K562 (cell line): ENCODE measurements at regions not wholly inside any gene's neighbourhood (a gene's known extent, or its start where the extent isn't known, plus 50 kb on each side); places are given as distances from the start of the nearest gene placed in this dataset.

Source experiments
- KDM1A ChIP-seq, 2 experiments: fragments of 450-650 bp; IDR thresholded peaks; 2 replicates each; pipeline ENCODE4 v1.6.1; 2016; ENCODE audit warnings: mild to moderate bottlenecking in 2 of 2
- MEIS2 ChIP-seq: fragments of 450-650 bp; IDR thresholded peaks from 2 replicates; pipeline ENCODE4 v1.6.1; 2014; ENCODE audit warnings: mild to moderate bottlenecking; ENCODE audit not compliant: partially characterized antibody
- NELFE ChIP-seq: IDR thresholded peaks from 2 replicates; pipeline ENCODE4 v1.6.1; 2011; ENCODE audit warnings: mild to moderate bottlenecking; ENCODE audit not compliant: insufficient read depth, insufficient read length
- POLR2H ChIP-seq: IDR thresholded peaks from 2 replicates; pipeline ENCODE4 v1.6.1; 2016; ENCODE audit warnings: missing genetic modification characterization, low read depth, mild to moderate bottlenecking, control low read depth, missing compliant biosample characterization, moderate library complexity
- SIN3A ChIP-seq, 2 experiments: fragments of 150-350 bp in 1 of 2; IDR thresholded peaks; 2 replicates each; pipeline ENCODE4 v1.6.1; 2011 to 2016; ENCODE audit warnings: borderline replicate concordance in 2 of 2, low read depth in 2 of 2, low read length in 2 of 2, mild to moderate bottlenecking in 2 of 2, moderate library complexity in 2 of 2; ENCODE audit not compliant: control insufficient read depth in 1 of 2
- TF ChIP-seq, protein P1 (sequence below): sonication (generic); formaldehyde crosslinking; IDR thresholded peaks from 2 replicates; pipeline ENCODE4 v1.8.1; 2023; ENCODE audit warnings: missing genetic modification reagents, mild to moderate bottlenecking, borderline replicate concordance
- TF ChIP-seq, protein P2 (sequence below), 3 experiments: IDR thresholded peaks in 2 of 3; conservative IDR thresholded peaks in 1 of 3; 2 replicates each; pipeline ENCODE4 v1.5.1; 2011 to 2012; ENCODE audit warnings: low read length in 3 of 3, mild to moderate bottlenecking in 3 of 3, control low read depth in 2 of 3, improper control_type of control experiment in 1 of 3, inconsistent platforms in 1 of 3, low read depth in 1 of 3, mixed read lengths in 1 of 3, moderate library complexity in 1 of 3; ENCODE audit not compliant: insufficient read depth in 2 of 3

DNA sequence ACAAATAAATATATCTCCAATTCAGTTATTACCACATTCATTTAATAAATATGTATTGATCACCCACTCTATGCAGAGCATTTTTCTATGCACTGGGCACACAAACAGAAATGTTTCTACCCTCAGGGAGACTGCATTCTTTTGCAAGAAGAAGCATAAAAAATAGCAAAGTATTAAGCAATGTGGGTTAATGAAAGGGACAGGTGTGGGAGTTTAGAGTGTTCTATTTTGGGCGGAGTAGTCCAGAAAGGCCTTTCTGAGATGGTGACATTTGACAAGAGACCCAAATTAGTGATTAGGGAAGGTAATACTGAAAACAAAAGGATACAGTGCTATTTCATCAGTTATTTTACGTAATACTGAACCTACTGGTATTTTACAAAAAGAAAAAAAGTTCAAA lies 394.3 kb upstream of the CHST9 start:
- no peak for TF ChIP-seq NELFE
- TF ChIP-seq SIN3A (IDR thresholded peaks at IDR 0.05; ENCODE audit: borderline replicate concordance in 2 of 2, control insufficient read depth in 1 of 2, low read depth in 2 of 2, low read length in 2 of 2): no peak
- no peak for TF ChIP-seq POLR2H (tag)
- TF ChIP-seq, protein P1, sequence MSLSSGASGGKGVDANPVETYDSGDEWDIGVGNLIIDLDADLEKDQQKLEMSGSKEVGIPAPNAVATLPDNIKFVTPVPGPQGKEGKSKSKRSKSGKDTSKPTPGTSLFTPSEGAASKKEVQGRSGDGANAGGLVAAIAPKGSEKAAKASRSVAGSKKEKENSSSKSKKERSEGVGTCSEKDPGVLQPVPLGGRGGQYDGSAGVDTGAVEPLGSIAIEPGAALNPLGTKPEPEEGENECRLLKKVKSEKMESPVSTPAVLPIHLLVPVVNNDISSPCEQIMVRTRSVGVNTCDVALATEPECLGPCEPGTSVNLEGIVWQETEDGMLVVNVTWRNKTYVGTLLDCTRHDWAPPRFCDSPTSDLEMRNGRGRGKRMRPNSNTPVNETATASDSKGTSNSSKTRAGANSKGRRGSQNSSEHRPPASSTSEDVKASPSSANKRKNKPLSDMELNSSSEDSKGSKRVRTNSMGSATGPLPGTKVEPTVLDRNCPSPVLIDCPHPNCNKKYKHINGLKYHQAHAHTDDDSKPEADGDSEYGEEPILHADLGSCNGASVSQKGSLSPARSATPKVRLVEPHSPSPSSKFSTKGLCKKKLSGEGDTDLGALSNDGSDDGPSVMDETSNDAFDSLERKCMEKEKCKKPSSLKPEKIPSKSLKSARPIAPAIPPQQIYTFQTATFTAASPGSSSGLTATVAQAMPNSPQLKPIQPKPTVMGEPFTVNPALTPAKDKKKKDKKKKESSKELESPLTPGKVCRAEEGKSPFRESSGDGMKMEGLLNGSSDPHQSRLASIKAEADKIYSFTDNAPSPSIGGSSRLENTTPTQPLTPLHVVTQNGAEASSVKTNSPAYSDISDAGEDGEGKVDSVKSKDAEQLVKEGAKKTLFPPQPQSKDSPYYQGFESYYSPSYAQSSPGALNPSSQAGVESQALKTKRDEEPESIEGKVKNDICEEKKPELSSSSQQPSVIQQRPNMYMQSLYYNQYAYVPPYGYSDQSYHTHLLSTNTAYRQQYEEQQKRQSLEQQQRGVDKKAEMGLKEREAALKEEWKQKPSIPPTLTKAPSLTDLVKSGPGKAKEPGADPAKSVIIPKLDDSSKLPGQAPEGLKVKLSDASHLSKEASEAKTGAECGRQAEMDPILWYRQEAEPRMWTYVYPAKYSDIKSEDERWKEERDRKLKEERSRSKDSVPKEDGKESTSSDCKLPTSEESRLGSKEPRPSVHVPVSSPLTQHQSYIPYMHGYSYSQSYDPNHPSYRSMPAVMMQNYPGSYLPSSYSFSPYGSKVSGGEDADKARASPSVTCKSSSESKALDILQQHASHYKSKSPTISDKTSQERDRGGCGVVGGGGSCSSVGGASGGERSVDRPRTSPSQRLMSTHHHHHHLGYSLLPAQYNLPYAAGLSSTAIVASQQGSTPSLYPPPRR: no peak
- TF ChIP-seq MEIS2: no peak
- TF ChIP-seq KDM1A (IDR thresholded peaks at IDR 0.05): no peak
- TF ChIP-seq, protein P2, sequence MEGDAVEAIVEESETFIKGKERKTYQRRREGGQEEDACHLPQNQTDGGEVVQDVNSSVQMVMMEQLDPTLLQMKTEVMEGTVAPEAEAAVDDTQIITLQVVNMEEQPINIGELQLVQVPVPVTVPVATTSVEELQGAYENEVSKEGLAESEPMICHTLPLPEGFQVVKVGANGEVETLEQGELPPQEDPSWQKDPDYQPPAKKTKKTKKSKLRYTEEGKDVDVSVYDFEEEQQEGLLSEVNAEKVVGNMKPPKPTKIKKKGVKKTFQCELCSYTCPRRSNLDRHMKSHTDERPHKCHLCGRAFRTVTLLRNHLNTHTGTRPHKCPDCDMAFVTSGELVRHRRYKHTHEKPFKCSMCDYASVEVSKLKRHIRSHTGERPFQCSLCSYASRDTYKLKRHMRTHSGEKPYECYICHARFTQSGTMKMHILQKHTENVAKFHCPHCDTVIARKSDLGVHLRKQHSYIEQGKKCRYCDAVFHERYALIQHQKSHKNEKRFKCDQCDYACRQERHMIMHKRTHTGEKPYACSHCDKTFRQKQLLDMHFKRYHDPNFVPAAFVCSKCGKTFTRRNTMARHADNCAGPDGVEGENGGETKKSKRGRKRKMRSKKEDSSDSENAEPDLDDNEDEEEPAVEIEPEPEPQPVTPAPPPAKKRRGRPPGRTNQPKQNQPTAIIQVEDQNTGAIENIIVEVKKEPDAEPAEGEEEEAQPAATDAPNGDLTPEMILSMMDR (IDR thresholded peaks at IDR 0.05 in 2 of 3, conservative IDR thresholded peaks at IDR 0.05 in 1 of 3; ENCODE audit: insufficient read depth in 2 of 3, low read depth in 1 of 3, low read length in 3 of 3): no peak
